Renal cortical epithelial cell (primary cell): ENCODE measurements at regions not wholly inside any gene's neighbourhood (a gene's known extent, or its start where the extent isn't known, plus 50 kb on each side); places are given as distances from the start of the nearest gene placed in this dataset.
A peak's percentile ranks its signal among the peaks of the same experiment; 100 is the strongest.
"Not testable (repeated sequence)": the region's sequence is repeated elsewhere in the genome, so short reads cannot be mapped to it uniquely, and the experiment has no call there.

Experiments used
- DNase-seq: peaks from one replicate; pipeline ENCODE4 v3.0.0-alpha.2; 2011; ENCODE audit warnings: low read depth

DNA sequence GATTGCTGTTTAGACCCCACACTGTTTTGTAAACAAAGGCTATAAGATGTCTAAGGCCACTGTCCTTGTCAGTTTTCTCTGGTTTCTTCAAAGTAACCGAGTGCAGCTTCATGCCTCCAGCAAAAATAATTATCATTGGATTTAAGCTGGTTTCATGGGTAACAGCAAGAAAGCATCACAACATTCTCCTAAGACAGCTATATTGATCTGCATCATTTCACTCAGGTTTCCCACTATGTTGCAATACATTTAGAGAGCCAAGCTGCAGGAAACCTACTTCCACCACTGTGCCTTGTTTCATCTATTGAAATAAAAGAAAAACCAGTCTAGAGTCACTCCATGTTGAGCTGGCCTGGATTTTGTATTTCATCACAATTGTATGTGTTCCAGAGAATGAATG is 351.4 kb downstream of the OXSM start:
- no peak for DNase-seq

DNA sequence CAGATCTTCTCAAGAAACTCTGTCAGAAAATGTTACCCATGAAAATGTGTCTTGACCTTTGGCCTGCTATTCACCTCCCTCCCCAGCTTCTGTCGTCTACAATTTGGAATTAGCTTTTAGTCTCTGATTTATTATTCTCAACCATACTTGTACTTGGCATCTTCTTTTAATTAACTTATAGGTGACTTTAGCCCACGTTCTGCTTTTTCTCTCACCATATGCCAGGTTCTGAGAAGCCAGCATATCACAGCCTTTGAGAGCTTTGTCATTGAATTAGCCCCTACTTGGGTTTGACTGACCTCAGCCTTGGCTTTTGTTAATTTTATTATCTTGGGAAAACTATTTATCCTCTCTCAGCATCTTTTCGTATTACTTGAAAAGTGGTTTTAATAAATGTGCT is 355.9 kb downstream of the OXSM start:
- DNase-seq: no peak

- not testable (repeated sequence) for DNase-seq
These were observed 367.5 kb downstream of the OXSM start for GRCh38 chr3:26157428-26157827.

- no peak for DNase-seq
These were observed 381.1 kb downstream of the OXSM start for GRCh38 chr3:26171006-26171405.

GRCh38 chr3:26191556-26191955 is 401.7 kb downstream of the OXSM start:
- no peak for DNase-seq

DNA sequence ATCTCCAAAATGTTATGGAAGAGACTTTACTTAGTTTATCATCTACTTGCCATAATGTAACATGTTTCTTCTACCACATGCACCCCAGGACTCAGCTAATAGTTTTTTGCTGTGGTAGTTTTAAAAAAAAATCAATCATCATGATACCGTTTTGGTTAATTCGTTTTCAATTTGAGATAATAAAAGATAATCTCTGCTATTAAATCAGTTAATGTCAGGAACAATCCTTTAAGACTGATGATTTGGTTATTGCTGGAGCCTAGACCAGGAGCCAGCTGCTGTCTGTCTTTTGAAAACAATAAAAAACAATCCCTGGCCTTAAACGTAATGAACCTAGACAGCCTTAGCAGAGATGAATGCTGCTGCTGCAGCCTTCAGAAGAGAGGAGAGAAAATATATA is 403.7 kb downstream of the OXSM start:
- DNase-seq: no peak

GRCh38 chr3:26196781-26197180 is 406.9 kb downstream of the OXSM start:
- no peak for DNase-seq

- DNase-seq: no peak
These were observed 408.7 kb downstream of the OXSM start for GRCh38 chr3:26198609-26199008.

DNA sequence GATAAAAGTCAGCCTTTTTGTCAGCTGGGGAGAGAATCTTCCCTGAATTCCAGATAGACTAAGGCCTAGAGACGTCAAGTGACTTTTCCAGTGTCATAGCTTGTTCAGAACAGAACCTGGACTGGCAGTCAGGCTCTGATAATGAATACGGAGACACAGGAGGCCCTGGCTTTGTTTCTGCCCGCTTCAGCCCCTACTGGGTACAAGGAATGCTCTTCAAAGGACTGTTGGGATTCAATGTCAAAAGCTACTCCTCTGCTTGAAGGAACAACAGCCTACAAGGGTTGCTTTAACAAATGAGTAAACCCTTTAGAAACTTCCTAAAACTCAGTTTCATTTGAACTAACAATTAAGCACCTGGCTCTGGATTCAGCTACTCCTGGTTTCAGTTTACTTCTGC is 412.3 kb downstream of the OXSM start:
- no peak for DNase-seq

DNA sequence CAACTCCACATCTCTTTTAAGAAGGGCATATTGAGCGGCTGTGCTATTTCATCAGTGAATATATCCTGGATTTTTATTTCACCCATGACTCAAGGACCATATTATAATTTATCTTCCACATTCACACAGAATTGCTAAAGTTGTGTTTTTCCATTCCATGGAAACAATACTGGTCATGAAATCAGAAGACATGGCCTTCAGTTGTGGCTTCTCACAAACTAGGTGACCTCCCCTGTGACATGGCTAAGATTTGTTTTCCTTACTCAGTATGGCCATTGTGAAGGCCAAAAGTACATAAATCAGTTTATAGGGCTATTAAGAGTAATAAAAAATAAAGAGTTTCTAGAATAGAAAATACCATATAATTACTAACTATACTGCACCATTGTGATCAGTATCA is 415.6 kb downstream of the OXSM start:
- DNase-seq: no peak

- no peak for DNase-seq
These were observed 414.4 kb upstream of the LRRC3B start for GRCh38 chr3:26208201-26208600.

- no peak for DNase-seq
These were observed 392.8 kb upstream of the LRRC3B start for GRCh38 chr3:26229801-26230200.

GRCh38 chr3:26233374-26233773 is 389.2 kb upstream of the LRRC3B start:
- DNase-seq: no peak

- peak; percentile 38 for DNase-seq
These were observed 386.0 kb upstream of the LRRC3B start for GRCh38 chr3:26236531-26236930.

DNA sequence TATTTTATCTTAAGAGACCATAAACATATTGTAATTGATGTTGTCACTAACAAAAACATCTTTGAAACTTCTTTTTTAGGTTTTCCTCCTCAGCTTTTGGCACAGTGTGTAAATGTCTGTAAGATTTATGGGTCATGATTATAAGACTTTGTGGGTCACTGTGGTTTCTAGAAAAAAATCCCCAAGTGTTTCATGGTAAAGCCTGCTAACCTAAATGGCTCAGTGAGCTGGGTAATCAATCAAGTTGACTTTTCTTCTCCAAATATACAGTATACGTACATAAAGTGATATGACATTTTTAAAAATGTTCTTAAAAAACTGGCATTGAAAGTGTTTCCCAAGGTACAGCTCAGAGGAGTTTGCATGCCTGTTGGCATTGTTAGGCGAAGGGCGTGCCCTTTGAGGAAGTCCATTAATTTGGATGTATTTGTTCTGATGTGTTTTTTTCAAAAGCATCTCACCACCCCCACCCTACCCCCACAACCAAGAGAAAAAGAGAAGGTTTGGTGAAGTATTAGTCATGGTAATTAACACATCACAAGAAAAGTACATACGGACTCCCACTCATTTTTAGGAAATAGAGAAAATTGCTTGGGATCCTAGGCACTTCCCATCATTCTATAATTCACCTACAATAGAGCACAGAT is 385.4 kb upstream of the LRRC3B start:
- DNase-seq: peak; percentile 9

GRCh38 chr3:26244586-26244985 is 378.0 kb upstream of the LRRC3B start:
- DNase-seq: not testable (repeated sequence)

- no peak for DNase-seq
These were observed 377.3 kb upstream of the LRRC3B start for GRCh38 chr3:26245236-26245635.

DNA sequence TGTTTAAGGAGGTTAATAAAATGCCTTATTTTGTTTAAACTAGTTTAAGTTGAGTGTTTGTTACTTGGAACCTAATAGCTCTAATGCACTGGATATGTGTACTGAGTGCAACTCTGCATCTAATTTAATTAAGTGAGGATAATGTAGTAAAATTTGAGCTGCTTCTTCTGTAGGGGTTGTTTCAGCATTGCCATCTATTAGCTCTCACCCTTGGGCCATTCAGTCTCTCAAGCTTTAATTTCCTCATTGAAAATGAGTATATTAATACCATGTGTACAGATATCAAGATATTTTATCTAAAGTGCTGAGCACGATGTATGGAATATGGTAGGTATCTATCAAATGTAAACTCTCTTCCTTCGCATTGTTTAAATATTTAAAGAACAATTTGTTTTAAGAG is 375.7 kb upstream of the LRRC3B start:
- DNase-seq: no peak

DNA sequence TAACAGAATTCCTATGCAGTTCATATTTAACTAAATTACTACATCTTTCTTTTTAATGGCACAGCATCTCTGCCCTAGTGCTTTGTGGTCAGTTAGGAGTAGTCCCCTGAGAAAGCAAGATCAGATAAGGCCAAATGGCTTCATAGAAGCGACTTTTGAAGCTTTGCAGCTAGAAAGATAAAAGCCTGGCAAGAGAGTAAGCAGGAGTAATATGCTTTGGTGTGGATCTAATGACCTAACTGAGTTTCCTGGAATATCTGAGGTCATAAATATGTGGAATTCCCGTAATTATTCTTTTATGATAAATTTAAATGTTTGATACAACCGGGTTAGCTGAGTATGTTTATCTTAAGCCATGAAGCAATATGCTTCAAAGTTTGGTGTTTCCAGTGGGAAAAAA is 374.9 kb upstream of the LRRC3B start:
- DNase-seq: no peak

DNA sequence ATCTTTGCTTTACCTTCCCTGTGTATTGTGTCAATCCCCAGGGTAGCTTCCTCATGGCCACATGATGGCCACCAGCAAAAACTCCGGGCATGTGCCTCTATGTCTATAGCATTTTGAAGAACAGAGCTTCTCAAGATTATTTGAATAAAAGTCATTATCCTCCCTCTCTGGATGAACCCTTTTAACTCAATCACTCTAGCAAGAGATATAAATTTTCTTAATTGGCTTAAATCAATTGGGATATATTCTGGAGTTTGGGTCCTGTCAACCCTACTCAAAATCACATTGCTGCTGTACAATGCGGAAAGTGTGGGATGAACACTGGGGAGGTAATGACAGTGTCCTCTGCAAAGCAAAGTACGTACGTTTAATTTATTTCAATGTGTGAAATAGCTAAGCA is 370.6 kb upstream of the LRRC3B start:
- DNase-seq: no peak

DNA sequence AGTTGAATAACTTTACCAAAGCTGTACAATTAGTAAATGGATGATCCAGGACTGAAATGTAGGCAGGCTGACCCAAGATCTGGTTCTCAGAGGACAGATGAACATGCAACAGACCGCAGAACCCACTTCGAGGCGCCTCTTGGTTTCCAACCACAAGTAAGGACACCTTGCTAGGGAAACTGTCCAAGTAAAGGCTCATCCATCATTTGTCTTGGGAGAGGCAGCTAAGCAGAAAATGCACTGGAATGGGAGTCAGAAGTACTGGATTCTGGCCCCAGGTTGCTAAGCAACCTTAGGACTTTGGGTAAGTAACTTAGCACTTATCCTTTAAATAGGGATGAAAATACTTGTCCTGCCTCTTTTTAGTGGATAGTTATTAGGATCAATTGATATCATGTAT is 366.3 kb upstream of the LRRC3B start:
- DNase-seq: no peak

DNA sequence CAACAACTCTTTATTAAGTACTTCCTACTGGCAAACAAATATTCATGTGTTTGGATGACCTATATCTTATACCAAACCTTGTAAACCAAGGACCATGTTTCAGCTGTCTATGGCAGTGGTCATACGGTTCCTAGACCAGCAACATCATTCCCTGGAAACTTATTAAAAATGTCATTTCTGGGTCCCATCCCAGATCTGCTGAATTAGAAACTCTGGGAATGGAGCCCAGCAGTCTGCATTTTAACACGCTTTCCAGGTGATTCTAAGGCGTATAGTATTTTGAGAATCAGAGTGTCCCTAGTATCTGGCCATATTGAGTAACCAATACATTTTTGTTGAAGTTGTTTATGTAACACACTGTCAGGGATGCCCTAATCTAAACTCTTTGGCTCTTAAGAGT is 363.4 kb upstream of the LRRC3B start:
- no peak for DNase-seq

GRCh38 chr3:26260139-26260538 is 362.4 kb upstream of the LRRC3B start:
- DNase-seq: no peak

GRCh38 chr3:26264708-26265107 is 357.9 kb upstream of the LRRC3B start:
- no peak for DNase-seq

- no peak for DNase-seq
These were observed 350.7 kb upstream of the LRRC3B start for GRCh38 chr3:26271848-26272247.
